NOMO-1 (cell line): ENCODE measurements at regions not wholly inside any gene's neighbourhood (a gene's known extent, or its start where the extent isn't known, plus 50 kb on each side); places are given as distances from the start of the nearest gene placed in this dataset.

Source experiments
- DNase-seq, 2 experiments: peaks; one replicate each; lab custom pipeline; 2025; ENCODE audit not compliant: unreplicated experiment in 2 of 2; lab: John Stamatoyannopoulos, UW

GRCh38 chr6:48197941-48198340, 86.9 kb upstream of the PTCHD4 start:
- no peak for DNase-seq

DNA sequence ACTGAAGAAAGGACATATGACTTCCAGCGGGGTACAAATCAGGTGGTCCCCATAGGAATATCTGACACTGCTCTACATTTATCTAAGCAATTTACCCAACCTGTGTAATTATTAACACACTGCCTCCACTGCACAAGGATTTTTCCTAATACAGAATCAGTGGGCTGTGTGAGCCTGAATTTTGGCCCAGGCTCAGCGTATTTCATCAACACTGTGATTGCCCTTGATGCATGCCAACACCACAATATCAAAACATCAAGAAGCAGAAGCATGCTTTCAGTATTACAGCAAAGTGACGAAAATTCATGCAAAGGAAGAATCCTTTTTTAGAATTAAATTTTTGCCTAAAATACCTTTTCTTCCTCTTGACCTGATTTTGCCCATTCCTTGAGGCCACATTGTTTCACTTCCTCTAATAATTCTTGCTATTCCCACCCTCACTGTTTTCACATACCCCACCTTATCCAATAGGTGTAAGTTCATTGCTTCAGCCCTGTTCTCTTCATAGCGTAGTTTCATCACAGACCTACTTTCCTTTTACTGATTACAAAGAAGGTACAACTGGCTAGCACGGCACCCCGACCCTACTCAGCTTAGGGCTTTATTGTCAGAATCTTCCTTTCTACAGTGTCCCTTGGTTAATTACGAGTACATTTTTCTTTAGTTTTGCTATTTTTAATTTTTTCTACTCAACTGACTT, 83.7 kb upstream of the PTCHD4 start:
- DNase-seq: no peak

DNA sequence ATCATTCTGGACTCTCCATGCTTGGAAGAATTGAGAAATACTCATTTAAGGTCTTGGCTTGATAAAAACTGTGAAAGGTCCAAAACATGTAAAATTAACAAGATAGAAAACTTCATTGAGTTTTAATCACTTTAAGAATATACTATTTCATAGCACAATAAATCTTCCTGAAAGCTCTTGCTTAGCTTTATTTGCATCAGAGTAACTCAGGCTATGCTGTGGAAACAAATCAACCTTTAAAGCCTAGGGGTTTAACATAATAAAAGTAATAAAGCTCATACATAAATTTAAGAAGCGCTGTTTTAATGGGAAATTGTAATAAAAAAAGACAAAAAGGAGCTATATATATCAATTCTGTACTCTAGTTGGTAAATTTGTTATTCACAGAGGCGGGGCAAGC, 77.2 kb upstream of the PTCHD4 start:
- no peak for DNase-seq

- no peak for DNase-seq
Observed at GRCh38 chr6:48186746-48187145, 75.7 kb upstream of the PTCHD4 start.

DNA sequence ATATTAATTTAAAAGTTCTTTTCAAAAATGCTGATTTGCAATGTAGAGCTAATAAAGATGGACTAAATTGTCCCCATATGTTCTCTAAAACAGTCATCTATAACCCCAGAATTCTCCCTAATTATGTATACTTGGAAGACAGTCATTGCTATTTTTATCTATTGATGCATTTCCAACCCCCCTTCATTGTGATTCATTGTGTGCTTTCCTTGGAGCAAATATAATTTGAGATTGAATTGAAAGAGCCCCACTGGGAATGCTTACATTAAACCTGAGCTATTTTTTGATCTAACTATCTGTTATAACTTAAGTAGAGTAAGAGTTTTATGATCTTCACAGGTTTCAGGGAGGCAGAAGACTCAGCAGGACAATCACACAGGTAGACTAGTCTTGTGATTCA, 73.7 kb upstream of the PTCHD4 start:
- no peak for DNase-seq

DNA sequence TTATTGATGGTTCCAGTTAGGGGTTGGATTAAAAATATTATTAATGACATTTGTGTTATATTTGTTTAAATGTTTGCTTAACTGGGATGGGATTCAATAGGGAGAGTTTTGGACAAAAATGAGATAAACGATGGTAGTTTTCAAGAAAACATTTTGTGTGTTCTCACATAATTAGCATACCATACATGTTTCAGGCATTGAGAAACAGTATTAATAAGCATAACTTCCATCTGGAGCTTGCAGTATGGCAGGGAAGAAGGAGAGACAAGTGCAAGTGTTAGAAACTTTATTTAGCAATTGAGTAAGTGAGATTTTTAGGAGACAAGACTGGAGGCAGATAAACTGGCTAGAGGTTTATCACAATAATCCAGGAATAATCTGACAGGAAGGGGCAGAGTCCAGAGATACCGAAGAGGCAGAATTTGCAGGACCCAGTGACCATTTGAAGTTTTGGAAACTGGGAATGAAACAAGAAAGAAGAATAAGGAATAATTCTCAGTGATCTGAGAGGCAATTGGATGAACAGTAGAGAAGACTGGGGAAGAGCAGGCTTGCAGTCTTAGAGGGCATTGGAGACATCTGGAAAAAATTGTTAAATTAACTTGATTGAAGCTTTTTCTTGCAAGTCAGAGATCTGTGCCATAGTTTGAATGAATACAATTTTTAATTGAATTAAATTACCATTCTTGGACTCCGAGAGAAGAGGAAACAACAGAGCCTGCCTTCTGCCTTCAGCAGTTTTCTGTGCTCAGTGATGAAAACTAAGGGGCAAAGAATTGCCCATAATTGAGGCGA, 73.0 kb upstream of the PTCHD4 start:
- no peak for DNase-seq

GRCh38 chr6:48183178-48183577, 72.2 kb upstream of the PTCHD4 start:
- DNase-seq: no peak

GRCh38 chr6:48178700-48179099, 67.7 kb upstream of the PTCHD4 start:
- DNase-seq: no peak

DNA sequence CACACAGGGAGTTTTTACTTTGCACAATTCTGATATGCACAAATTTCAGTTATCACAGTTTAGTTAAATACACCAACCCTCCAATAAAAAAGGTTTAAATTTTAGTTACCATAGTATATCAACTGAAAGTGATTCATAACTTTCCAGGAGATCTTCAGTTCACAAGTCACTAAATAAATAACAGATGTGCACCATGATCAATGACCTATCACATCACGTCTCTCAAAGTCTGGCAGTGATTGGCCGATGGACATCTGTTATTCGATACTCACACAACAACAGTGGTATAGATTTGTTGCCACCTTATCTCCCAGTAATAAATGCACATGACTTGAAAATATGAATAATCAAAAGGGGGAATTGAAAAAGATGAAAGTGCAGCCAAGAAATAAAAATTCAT, 66.8 kb upstream of the PTCHD4 start:
- DNase-seq: no peak

- DNase-seq: no peak
Observed at GRCh38 chr6:48176645-48177308, 65.8 kb upstream of the PTCHD4 start.

DNA sequence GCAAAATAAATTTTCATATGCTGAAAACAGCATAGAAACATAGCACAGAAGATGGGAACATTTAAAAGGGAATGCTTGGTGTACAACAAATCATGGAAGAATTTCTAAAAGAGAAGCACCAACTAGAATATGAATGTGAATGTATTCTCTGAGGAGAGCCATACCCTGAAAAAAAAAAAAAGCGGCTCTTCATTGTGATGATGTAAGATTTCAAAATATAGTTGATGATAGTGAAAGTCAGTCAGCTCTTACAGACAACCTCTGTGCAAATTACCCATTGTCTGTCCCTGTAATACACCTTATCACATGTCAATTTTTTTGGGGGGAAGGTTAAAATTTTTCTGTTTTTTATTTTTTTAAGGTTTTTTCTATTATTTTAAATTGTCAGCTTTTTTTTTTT, 58.6 kb upstream of the PTCHD4 start:
- no peak for DNase-seq
